NCI-H524 treated with DMSO at 0.1 percent for 48 hours (cell line): ENCODE measurements at regions not wholly inside any gene's neighbourhood (a gene's known extent, or its start where the extent isn't known, plus 50 kb on each side); places are given as distances from the start of the nearest gene placed in this dataset.
A peak's percentile ranks its signal among the peaks of the same experiment; 100 is the strongest.
"Not testable (repeated sequence)": the region's sequence is repeated elsewhere in the genome, so short reads cannot be mapped to it uniquely, and the experiment has no call there.

Experiments
- DNase-seq: peaks from one replicate; lab custom pipeline; 2025; lab: John Stamatoyannopoulos, UW

GRCh38 chr16:88128556-88128955 is 177.3 kb downstream of the BANP start:
- DNase-seq = no peak

- not testable (repeated sequence) for DNase-seq
Measured at GRCh38 chr16:88129133-88129532, 177.9 kb downstream of the BANP start.

GRCh38 chr16:88130016-88130415 is 178.8 kb downstream of the BANP start:
- no peak for DNase-seq

GRCh38 chr16:88130681-88131080 is 179.4 kb downstream of the BANP start:
- no peak for DNase-seq

GRCh38 chr16:88131256-88131655 is 180.0 kb downstream of the BANP start:
- DNase-seq = no peak

- DNase-seq = no peak
Measured at GRCh38 chr16:88131966-88132365, 180.7 kb downstream of the BANP start.

GRCh38 chr16:88132836-88133506 is 181.7 kb downstream of the BANP start:
- no peak for DNase-seq

GRCh38 chr16:88133507-88133843 is 182.2 kb downstream of the BANP start:
- no peak for DNase-seq

GRCh38 chr16:88134172-88134898 is 183.1 kb downstream of the BANP start:
- peak; percentile 61 for DNase-seq

- DNase-seq = peak; percentile 32
Measured at GRCh38 chr16:88134899-88135682, 183.9 kb downstream of the BANP start.

- DNase-seq = peak; percentile 86
Measured at GRCh38 chr16:88136211-88136713, 185.0 kb downstream of the BANP start.

GRCh38 chr16:88136939-88137338 is 185.7 kb downstream of the BANP start:
- not testable (repeated sequence) for DNase-seq

GRCh38 chr16:88139141-88139540 is 187.9 kb downstream of the BANP start:
- not testable (repeated sequence) for DNase-seq

- not testable (repeated sequence) for DNase-seq
Measured at GRCh38 chr16:88140195-88140594, 189.0 kb downstream of the BANP start.

- no peak for DNase-seq
Measured at GRCh38 chr16:88141580-88141979, 190.3 kb downstream of the BANP start.

- DNase-seq = not testable (repeated sequence)
Measured at GRCh38 chr16:88142056-88142935, 191.1 kb downstream of the BANP start.

- not testable (repeated sequence) for DNase-seq
Measured at GRCh38 chr16:88143122-88144027, 192.1 kb downstream of the BANP start.

GRCh38 chr16:88144028-88144511 is 192.8 kb downstream of the BANP start:
- no peak for DNase-seq

GRCh38 chr16:88145376-88145775 is 194.1 kb downstream of the BANP start:
- not testable (repeated sequence) for DNase-seq

- not testable (repeated sequence) for DNase-seq
Measured at GRCh38 chr16:88145824-88146405, 194.7 kb downstream of the BANP start.
